GM19395 (cell line): ENCODE measurements at regions not wholly inside any gene's neighbourhood (a gene's known extent, or its start where the extent isn't known, plus 50 kb on each side); places are given as distances from the start of the nearest gene placed in this dataset.
"Not testable (repeated sequence)": the region's sequence is repeated elsewhere in the genome, so short reads cannot be mapped to it uniquely, and the experiment has no call there.

Experiments
- ATAC-seq: cut with Tn5 transposase; IDR thresholded peaks from one replicate; pipeline ENCODE4 v1.9.1; 2021; ENCODE audit warnings: mild to moderate bottlenecking, moderate library complexity; ENCODE audit not compliant: unreplicated experiment

GRCh38 chr2:184993746-184994145, 395.4 kb downstream of the ZNF804A start:
- ATAC-seq, result no peak

DNA sequence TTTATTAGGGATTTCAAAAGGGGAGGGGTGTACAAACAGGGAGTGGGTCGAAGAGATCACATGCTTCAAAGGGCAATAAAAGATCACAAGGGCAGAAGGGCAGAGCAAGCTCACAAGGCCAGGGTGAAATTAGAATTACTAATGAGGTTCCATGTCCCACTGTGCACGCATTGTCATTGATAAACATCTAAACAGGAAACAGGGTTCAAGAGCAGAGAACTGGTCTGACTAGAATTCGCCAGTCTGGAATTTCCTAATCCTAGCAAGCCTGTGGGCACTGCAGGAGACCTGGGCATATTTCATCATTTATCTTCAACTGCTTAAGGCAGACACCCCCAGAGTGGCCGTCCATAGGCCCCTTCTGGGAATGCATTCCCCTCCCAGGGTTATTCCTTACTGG, 408.2 kb downstream of the ZNF804A start:
- ATAC-seq, result no peak

DNA sequence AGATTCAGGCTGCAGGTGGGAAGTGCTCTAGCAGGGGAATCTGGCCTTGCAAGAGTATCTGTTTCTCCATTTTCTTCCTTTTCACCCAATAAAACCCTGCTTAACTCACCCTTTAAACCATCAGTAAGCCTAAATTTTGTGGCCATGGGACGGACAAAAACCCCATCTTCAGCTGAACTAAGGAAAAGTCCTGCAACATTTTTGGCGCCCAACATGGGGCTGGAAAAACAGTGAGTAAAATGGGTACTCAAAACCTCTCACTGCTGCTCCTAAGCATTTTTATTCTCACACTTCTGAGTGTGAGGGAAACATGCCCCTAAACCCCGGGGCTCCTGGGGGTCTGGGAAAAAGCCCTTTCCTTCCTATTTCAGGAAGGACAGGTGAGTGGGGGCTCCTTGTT, 414.3 kb downstream of the ZNF804A start:
- no peak for ATAC-seq

DNA sequence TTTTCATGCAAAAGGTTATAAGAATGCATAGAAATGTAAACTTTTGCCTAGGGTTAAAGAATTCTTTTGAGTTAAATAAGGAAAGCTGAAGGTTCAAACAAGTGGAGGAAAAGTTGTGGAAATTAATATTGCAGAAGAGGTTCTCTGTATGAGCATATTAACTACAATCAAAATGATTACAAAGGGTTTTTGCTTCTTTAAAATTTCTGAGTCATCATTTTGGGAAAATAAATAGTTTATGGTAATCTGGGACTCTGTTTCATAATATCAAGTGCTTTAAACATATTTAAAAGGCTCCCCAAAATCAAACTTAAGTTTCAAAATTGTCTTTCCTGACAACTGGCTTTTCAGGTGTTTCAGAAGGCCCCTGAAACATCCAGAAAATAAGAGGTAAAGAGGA, 415.7 kb downstream of the ZNF804A start:
- ATAC-seq, result no peak

GRCh38 chr2:185025891-185026290, 427.6 kb downstream of the ZNF804A start:
- ATAC-seq, result not testable (repeated sequence)

DNA sequence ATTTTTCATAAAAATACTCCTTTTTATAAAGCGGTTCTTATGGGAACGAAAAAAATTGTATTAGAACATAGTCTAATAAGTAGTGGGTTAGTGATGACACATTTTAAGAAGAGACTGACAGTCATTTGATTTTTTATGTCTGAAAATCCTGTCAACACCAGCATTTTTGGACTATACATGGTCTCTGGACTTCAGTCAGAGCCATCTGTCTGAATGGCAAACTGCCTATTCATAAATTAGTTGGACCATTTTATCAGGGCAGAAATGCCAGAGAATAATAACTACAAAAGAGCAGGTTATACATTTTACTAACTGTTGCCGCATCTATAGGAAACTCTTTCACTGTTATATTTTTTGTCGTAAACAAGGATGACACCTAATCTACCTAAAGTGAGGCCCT, 437.6 kb downstream of the ZNF804A start:
- ATAC-seq, result no peak

DNA sequence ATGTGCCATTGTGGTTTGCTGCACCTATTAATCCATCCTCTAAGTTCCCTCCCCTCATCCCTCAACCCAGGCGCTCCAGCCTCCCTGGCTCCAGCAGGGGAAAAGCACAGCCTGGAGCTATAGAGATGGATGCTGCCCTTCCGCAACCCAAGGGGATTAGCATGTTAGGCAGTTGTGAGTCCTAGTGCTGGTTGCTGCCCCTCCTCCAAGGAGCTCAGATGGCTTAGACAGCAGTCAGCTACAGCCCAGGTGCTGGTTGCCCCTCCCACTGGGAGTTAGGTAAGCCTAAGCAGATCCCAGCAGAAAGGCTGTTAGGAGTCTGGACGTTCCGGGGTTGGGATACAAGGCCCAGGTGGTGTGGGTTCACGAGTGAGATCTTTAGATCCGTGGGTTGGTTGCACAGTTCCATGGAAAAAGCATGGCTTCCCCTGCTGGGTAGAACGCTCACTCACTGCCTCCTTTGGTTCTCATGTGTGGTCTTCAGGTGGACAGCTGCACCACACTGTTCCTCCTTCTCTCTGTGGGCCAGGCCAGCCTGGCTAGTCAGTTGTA, 446.1 kb downstream of the ZNF804A start:
- no peak for ATAC-seq

GRCh38 chr2:185050804-185051203, 452.5 kb downstream of the ZNF804A start:
- no peak for ATAC-seq

DNA sequence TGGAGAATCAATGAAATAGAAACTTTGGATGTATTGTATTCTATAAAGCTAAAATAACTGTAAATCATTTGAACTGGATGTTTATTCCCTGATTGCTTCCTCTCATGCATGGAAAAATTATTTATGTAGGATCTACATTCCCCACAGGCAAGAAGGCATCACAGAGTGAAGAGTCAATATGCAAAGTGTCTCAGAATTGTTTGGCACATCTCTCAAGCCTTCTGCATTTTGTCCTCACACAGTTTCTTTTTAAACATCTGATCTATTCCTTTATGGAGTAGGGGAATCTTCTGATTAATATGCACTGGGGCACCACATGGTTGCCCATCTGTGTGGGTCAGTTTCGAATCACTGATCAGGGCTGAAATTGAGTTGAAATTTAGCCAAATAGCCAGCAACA, 465.4 kb downstream of the ZNF804A start:
- no peak for ATAC-seq

DNA sequence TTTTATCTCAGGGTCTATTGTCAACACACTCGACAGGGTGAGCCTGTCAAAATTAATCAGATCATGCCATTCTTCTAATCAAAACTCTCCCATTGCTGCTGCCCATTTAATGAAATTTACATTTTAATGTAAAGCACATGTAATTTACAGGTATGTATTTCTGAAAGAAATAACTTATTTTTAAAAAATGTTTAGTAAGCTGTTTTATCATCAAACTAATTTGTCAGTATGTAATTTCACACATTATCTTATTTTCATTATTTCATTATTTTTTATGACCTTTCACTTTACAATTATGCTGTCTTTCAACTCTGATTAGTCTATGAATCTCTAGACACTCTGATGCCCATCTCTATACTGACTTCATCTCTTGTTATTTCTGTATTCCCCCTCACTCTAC, 467.8 kb downstream of the ZNF804A start:
- ATAC-seq, result no peak

DNA sequence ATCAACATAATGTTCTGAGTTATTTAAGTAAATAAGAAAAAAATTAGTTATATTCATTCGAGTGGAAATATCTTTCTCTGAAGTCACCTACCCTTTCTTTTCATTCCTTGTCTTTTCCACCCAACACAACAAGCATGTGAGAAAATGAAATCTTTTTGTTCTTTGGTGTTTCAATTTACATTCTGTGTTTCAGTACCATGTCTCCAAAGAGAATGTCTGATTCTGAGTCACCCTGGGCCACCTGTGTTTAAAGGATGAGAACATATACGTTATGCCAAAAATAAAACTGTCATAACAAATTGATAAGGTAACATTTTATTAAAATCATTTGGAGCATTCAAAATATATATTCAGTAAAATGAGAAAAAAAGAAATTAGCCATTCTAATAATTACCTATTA, 470.8 kb downstream of the ZNF804A start:
- no peak for ATAC-seq

DNA sequence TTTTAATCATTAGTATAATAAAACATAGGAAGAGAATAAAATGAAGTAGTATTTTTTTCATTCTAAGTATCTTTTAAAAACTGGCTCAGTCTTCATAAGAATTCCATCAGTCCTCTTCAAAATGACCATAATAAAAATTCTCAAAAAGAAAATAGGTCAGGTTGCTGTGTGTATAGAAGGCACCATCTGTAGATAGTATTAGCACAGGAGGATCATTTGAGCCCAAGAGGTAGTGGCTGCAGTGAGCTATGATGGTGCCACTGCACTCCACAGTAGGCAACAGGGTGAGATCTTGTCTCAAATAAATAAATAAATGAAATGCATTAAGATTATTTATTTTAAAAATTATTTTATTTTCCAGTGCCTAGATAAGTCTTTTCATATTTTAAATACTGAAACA, 475.8 kb downstream of the ZNF804A start:
- no peak for ATAC-seq

- ATAC-seq, result no peak
Observed at GRCh38 chr2:185082749-185083148, 484.4 kb downstream of the ZNF804A start.

DNA sequence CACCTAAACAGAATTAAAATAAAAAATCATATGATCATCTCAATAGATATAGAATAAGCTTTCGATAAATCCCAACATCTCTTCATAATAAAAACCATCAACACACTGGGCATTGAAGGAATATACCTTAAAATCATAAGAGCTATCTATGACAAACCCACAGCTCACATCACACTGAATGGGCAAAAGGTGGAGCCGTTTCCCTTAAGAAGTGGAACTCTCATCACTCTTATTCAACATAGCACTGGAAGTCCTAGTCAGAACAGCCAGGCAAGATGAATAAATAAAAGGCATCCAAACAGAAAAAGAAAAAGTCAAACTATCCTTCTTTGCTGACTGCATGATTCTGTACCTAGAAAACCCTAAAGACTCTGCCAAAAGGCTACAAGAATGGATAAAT, 510.3 kb downstream of the ZNF804A start:
- no peak for ATAC-seq

DNA sequence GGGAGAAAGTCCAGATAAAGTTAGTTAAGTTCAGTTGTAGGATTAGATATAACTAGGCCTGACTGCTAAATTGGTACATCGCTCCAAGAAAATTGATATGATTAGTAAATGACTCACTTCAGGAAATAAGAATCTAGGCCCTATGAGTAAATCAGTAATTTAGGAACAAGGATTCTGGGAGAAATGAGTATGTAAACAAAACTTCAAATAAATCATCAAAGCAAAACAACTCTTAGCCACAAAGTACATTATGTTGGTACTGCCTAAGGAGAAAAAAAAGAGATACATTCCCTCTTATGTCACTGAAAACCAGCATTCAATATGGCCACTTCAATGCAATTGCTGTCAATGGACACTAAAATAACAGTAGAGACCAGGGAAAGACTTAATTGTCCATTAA, 529.1 kb downstream of the ZNF804A start:
- ATAC-seq, result no peak

DNA sequence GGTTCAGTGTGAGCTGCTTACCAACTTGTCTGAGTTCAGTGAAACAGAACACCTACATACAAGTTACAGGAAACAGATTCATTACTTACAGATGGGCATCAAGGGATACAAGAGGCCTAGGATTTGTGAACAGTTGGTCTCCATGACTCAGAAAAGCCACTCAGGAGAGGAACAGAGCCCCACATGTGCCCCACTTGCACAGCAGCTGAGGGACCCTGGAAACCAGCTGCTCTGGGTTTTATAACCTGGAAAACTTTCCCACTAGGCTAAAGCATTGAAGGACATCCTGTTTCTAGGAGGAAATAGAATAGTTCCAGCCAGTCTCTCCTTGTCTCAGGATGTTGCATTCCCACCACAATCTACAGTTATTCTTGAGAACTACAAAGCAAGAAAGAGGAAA, 530.0 kb downstream of the ZNF804A start:
- ATAC-seq, result no peak

GRCh38 chr2:185128996-185129395, 530.7 kb downstream of the ZNF804A start:
- ATAC-seq, result no peak

GRCh38 chr2:185130685-185131084, 532.4 kb downstream of the ZNF804A start:
- ATAC-seq, result no peak

DNA sequence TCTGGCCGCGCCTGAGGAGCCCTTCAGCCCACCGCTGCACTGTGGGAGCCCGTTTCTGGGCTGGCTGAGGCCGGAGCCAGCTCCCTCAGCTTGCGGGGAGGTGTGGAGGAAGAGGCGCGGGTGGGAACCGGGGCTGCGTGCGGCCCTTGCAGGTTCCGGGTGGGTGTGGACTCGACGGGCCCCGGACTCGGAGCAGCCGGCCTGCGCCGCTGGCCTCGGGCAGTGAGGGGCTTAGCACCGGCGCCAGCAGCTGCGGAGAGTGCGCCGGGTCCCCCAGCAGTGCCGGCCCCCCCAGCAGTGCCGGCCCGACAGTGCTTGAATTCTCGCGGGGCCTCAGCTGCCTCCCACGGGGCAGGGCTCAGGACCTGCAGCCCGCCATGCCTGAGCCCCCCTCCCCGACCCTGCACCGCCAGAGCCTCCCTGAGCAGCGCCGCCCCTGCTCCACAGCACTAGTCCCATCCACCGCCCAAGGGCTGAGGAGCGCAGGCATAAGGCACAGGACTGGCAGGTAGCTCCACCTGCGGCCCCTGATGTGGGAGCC, 534.2 kb downstream of the ZNF804A start:
- no peak for ATAC-seq

GRCh38 chr2:185137700-185138099, 539.4 kb downstream of the ZNF804A start:
- no peak for ATAC-seq

DNA sequence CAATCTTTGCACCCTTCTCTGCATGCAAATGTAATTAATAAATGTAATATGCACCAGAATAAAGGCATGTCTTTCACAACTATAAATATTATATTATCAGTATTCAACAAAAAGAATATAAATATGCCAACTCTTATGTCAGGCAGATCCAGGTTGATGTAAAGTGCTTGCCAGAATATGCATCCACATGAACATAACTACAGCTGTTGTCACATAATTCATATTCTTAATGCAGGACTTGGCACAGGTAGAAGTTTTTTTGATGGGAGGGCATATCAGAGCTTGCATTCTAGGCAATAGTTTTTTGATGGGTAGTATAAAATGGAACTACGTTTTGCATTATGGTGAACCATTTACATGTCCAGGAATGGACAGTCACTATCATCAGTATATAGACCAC, 544.3 kb downstream of the ZNF804A start:
- no peak for ATAC-seq

DNA sequence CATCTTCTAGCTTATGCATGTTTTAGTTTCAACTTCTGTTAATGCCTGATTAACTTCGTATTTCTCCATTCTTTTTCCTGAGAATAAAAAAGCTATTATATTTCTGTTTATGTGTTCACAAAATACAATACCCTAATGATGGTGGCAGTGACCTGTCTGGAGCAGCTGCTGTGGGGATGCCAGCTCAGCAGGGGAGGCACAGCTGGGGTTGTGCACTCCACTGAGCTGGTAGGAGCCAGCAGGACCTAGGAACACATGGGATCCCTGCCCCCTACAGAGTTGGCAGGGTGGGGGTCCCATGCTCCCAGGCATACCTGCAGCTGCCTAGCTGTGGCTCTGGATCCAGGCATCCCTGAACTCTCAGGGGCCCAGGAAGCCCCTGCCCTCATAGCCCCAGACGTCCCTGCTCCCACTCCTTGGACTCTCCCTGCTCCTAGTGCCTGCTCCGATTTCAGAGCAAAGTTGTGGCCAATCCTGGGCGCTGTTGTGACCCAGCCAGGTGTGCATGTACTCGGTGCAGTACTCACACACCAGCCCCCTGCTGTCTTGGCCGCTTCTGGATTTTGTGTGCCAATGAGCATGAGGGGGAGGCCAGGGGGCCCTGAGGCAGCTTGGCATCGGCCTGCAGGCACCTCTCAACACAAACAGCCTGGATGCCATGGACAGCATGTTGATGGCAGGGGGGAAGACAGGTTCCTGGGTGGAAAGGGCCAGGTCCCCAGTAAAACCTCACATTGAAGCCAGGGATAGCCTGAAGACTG, 546.0 kb downstream of the ZNF804A start:
- no peak for ATAC-seq
